OCI-LY7 (cell line): ENCODE measurements at regions not wholly inside any gene's neighbourhood (a gene's known extent, or its start where the extent isn't known, plus 50 kb on each side); places are given as distances from the start of the nearest gene placed in this dataset.

Source experiments
- BruUV-seq: library from RNA; stranded (reverse); fragments of 400-500 nt; replicated peaks from 2 replicates; lab custom pipeline; 2021; lab: Mats Ljungman, UMichigan
- CTCF ChIA-PET: fragments of 300-600 bp; sonication (Branson Sonifier 250); formaldehyde crosslinking; loops from one replicate; lab custom pipeline; 2022; ENCODE audit warnings: antibody characterized with exemption; ENCODE audit not compliant: unreplicated experiment; lab: Charles Lee
- POLR2A ChIA-PET: fragments of 300-600 bp; sonication (Branson Sonifier 250); formaldehyde crosslinking; loops from one replicate; lab custom pipeline; 2022; ENCODE audit warnings: antibody characterized with exemption; lab: Charles Lee
- DNase-seq: peaks from one replicate; pipeline ENCODE4 v3.0.0-alpha.2; 2015; ENCODE audit warnings: low spot score
- H2AFZ ChIP-seq: fragments of 200-600 bp; sonication (generic), shearing (Covaris generic); 2 replicates; pipeline ENCODE4 v1.6.1; 2014; ENCODE audit warnings: mild to moderate bottlenecking, antibody characterized with exemption, low read length, moderate library complexity
- H3K27ac ChIP-seq: fragments of 200-600 bp; sonication (generic); 2 replicates; pipeline ENCODE4 v1.5.1; 2014; ENCODE audit warnings: mixed run types, low read depth, mild to moderate bottlenecking, moderate library complexity, low read length, inconsistent platforms; ENCODE audit not compliant: poor library complexity, severe bottlenecking
- H3K36me3 ChIP-seq: fragments of 200-600 bp; sonication (generic); 2 replicates; pipeline ENCODE4 v1.6.1; 2014; ENCODE audit warnings: mild to moderate bottlenecking, antibody characterized with exemption, low read length, moderate library complexity, mixed read lengths; ENCODE audit not compliant: insufficient read depth
- H3K4me1 ChIP-seq: fragments of 200-600 bp; sonication (generic); 2 replicates; pipeline ENCODE4 v1.5.1; 2014; ENCODE audit warnings: mild to moderate bottlenecking, low read length; ENCODE audit not compliant: insufficient read depth, poor library complexity, severe bottlenecking
- H3K4me2 ChIP-seq: fragments of 200-600 bp; sonication (generic); 2 replicates; pipeline ENCODE4 v1.6.1; 2014; ENCODE audit warnings: mild to moderate bottlenecking, low read length
- H3K4me3 ChIP-seq: fragments of 200-600 bp; sonication (generic); 2 replicates; pipeline ENCODE4 v1.5.1; 2014; ENCODE audit warnings: mild to moderate bottlenecking, low read depth, low read length; ENCODE audit not compliant: poor library complexity, severe bottlenecking
- H3K79me2 ChIP-seq: fragments of 200-600 bp; sonication (generic); 2 replicates; pipeline ENCODE4 v1.6.1; 2016; ENCODE audit warnings: low read depth, mild to moderate bottlenecking, low read length, moderate library complexity, mixed read lengths; ENCODE audit not compliant: insufficient read depth
- H3K9me2 ChIP-seq: fragments of 200-600 bp; sonication (generic); 2 replicates; pipeline ENCODE4 v1.6.1; 2016; ENCODE audit warnings: mild to moderate bottlenecking, low read length, mixed read lengths; ENCODE audit not compliant: insufficient read depth
- H3K9me3 ChIP-seq: fragments of 200-600 bp; sonication (generic); 2 replicates; pipeline ENCODE4 v1.6.1; 2014; ENCODE audit warnings: mild to moderate bottlenecking, mixed run types, low read length, mixed read lengths
- H4K20me1 ChIP-seq: fragments of 200-600 bp; sonication (generic); 2 replicates; pipeline ENCODE4 v1.6.1; 2014; ENCODE audit warnings: mild to moderate bottlenecking, antibody characterized with exemption, low read length, moderate library complexity, mixed read lengths; ENCODE audit not compliant: insufficient read depth
- EZH2phosphoT487 ChIP-seq: fragments of 200-600 bp; sonication (generic); IDR thresholded peaks from 2 replicates; pipeline ENCODE4 v1.6.1; 2018; ENCODE audit warnings: low read depth, borderline replicate concordance, mild to moderate bottlenecking, mixed run types, antibody characterized with exemption, low read length, moderate library complexity, mixed read lengths
- intact Hi-C: fragments of 100-400 bp; cut with micrococcal nuclease; formaldehyde crosslinking; loops from one replicate; pipeline ENCODE4 v1.10.0; 2022; ENCODE audit not compliant: unreplicated experiment
- TF ChIP-seq, protein P1 (sequence below): fragments of 200-600 bp; sonication (generic); conservative IDR thresholded peaks from 2 replicates; pipeline ENCODE4 v1.5.1; 2014; ENCODE audit warnings: mild to moderate bottlenecking, antibody characterized with exemption, low read length, moderate library complexity, mixed read lengths

DNA sequence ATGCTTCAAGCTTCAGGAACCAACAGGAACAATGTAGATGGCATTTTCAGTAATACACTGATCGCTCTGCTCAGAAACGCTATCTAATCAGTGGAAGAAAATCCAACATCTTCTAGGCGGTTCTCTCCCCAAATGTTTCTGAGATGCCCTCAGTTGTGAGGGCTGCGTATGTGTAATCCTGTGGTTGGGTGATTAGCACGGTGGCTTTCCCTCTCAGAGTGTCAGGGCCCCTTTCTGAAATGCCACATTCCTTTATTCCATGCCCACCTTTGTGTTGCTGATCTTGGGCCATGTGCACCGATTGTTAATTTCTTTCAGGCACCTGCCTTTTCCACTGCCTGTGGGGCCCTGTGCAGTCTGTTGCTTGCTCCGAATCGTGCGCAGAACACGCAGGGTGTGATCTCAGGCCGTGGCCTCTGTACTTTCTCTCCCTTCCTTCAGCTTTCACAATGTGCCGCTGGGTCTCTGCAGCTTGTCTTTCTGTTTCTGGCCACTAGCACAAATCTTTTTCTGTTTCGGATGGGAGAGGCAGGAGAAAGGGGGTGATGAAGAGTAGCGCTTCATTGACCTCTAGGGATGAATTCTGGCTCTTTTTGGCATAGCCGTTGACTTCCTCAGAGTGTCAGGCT is 324.0 kb downstream of the PARP8 start:
- BruUV-seq, result no TSS peak
- POLR2A ChIA-PET, result no interaction called here
- intact Hi-C loops, result no loop called here

DNA sequence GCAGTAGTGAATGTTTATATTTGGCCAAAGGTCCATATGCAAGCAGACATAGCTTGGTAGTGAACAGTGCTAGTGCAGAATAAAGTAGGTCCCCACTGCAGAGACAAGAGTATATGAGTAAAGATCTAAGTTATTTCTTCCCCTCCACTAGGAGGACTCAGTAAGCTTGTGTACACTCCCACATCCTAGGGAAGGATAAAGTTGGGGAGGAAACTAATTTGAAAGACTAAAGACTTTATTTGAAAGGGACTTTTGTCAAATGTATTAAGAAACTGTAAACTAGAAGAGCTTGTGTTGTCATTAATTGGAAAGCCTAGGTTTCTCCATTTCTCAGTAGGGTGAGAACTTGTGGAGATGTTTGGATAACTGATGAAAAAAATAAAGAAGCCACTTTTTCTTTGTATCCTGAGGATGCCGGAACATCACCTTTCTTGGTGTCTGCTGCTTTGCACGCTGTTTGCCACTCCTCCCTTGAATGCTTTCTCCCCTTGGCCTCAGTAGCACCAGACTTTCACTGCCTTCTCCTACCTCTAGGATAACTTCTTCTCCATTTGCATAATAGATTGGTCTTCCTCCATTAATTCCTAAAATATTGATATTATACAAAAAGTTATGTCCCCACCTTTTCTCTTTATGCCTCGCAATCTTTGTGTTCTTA is 329.0 kb downstream of the PARP8 start:
- Histone ChIP-seq H3K4me3 (no peak overlapping the region), H3K36me3 (no peaks in the 10 kb centered on the region), H3K9me2 (no peaks in the 10 kb centered on the region), H3K27ac (no peak overlapping the region), H3K79me2 (no peaks in the 10 kb centered on the region), H3K4me1 (no peaks in the 10 kb centered on the region), H3K4me2 (no peak overlapping the region), H3K9me3 (no peaks in the 10 kb centered on the region), H2AFZ (no peak overlapping the region), H4K20me1 (no peaks in the 10 kb centered on the region)
- ChIA-PET CTCF (no interaction called here), POLR2A (no interaction called here)
- intact Hi-C loops, result no loop called here
- BruUV-seq, result no TSS peak
- DNase-seq, result no peak
- no peak for TF ChIP-seq EZH2phosphoT487
- TF ChIP-seq, protein P1, sequence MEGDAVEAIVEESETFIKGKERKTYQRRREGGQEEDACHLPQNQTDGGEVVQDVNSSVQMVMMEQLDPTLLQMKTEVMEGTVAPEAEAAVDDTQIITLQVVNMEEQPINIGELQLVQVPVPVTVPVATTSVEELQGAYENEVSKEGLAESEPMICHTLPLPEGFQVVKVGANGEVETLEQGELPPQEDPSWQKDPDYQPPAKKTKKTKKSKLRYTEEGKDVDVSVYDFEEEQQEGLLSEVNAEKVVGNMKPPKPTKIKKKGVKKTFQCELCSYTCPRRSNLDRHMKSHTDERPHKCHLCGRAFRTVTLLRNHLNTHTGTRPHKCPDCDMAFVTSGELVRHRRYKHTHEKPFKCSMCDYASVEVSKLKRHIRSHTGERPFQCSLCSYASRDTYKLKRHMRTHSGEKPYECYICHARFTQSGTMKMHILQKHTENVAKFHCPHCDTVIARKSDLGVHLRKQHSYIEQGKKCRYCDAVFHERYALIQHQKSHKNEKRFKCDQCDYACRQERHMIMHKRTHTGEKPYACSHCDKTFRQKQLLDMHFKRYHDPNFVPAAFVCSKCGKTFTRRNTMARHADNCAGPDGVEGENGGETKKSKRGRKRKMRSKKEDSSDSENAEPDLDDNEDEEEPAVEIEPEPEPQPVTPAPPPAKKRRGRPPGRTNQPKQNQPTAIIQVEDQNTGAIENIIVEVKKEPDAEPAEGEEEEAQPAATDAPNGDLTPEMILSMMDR, result no peak

More for the DNA sequence above, 324.0 kb downstream of the PARP8 start:
- CTCF ChIA-PET, result no interaction called here
- Histone ChIP-seq H3K27ac (no peak overlapping the region), H3K36me3 (no peaks in the 10 kb centered on the region), H3K4me2 (no peak overlapping the region), H4K20me1 (no peaks in the 10 kb centered on the region), H3K9me2 (no peaks in the 10 kb centered on the region), H3K79me2 (no peaks in the 10 kb centered on the region), H3K4me1 (no peaks in the 10 kb centered on the region), H2AFZ (no peak overlapping the region), H3K9me3 (no peaks in the 10 kb centered on the region), H3K4me3 (no peak overlapping the region)
- no peak for DNase-seq
- TF ChIP-seq, protein P1, result no peak
- TF ChIP-seq EZH2phosphoT487, result no peak
